Endothelial cell of umbilical vein (primary cell): ENCODE measurements at regions not wholly inside any gene's neighbourhood (a gene's known extent, or its start where the extent isn't known, plus 50 kb on each side); places are given as distances from the start of the nearest gene placed in this dataset.

ENCODE experiments used
- BruUV-seq: library from RNA; stranded (reverse); fragments of 400-500 nt; replicated peaks from 2 replicates; lab custom pipeline; 2021; lab: Mats Ljungman, UMichigan
- CTCF ChIA-PET: fragments of 300-600, 350-600 bp; sonication (Branson Sonifier 250); formaldehyde crosslinking; loops from one replicate; lab custom pipeline; 2021; ENCODE audit warnings: antibody characterized with exemption, inconsistent platforms; lab: Charles Lee
- POLR2A ChIA-PET: fragments of 300-600, 350-600 bp; sonication (Branson Sonifier 250); formaldehyde crosslinking; loops from one replicate; lab custom pipeline; 2021; ENCODE audit warnings: antibody characterized with exemption, inconsistent platforms; lab: Charles Lee
- DNase-seq: peaks from one replicate; pipeline ENCODE4 v3.0.0-alpha.2; 2011; ENCODE audit warnings: low read depth, low spot score
- FAIRE-seq: peaks from 2 replicates; lab custom pipeline; 2011; peaks lifted over from hg19 to GRCh38; lab: Jason Lieb, UNC
- H2AFZ ChIP-seq: 2 replicates; pipeline ENCODE4 v1.6.0; 2012; ENCODE audit warnings: low read depth, low read length, control low read depth, inconsistent platforms
- H3K27ac ChIP-seq: 2 replicates; pipeline ENCODE4 v1.5.1; 2011; ENCODE audit warnings: low read depth, mild to moderate bottlenecking, control low read depth, low read length, moderate library complexity; ENCODE audit not compliant: insufficient read depth
- H3K27me3 ChIP-seq, 2 experiments: 2 replicates each; pipeline versions ENCODE4 v1.6.0 to v1.6.1; 2011; ENCODE audit warnings: low read length in 2 of 2, mixed read lengths in 1 of 2; ENCODE audit not compliant: control insufficient read depth in 2 of 2, insufficient read depth in 2 of 2
- H3K36me3 ChIP-seq, 2 experiments: 2 replicates in 1 of 2; 3 replicates in 1 of 2; pipeline ENCODE4 v1.5.1; 2011; ENCODE audit warnings: low read length in 2 of 2, mild to moderate bottlenecking in 1 of 2, moderate library complexity in 1 of 2; ENCODE audit not compliant: control insufficient read depth in 2 of 2, insufficient read depth in 2 of 2; ENCODE audit errors: extremely low read depth in 1 of 2
- H3K4me1 ChIP-seq: 3 replicates; pipeline ENCODE4 v1.5.1; 2011; ENCODE audit warnings: mild to moderate bottlenecking, low read length; ENCODE audit not compliant: control insufficient read depth, insufficient read depth; ENCODE audit errors: extremely low read depth
- H3K4me2 ChIP-seq: 2 replicates; pipeline ENCODE4 v1.6.1; 2011; ENCODE audit warnings: low read length, control low read depth, mixed read lengths; ENCODE audit not compliant: insufficient read depth
- H3K4me3 ChIP-seq, 3 experiments: fragments of 200-600 bp in 1 of 3; sonication (generic), shearing (Covaris generic) in 1 of 3; replicated peaks in 1 of 3; 2 replicates each; pipeline ENCODE4 v1.5.1; 2011 to 2016; ENCODE audit warnings: control low read depth in 3 of 3, low read length in 3 of 3, mild to moderate bottlenecking in 2 of 3, inconsistent platforms in 1 of 3, low read depth in 1 of 3, moderate library complexity in 1 of 3; ENCODE audit not compliant: insufficient read depth in 1 of 3
- H3K79me2 ChIP-seq: 2 replicates; pipeline ENCODE4 v1.6.0; 2012; ENCODE audit warnings: low read length, inconsistent platforms; ENCODE audit not compliant: control insufficient read depth, insufficient read depth
- H3K9ac ChIP-seq: replicated peaks from 2 replicates; pipeline ENCODE3; 2011; ENCODE audit warnings: low read length, control low read depth; ENCODE audit not compliant: insufficient read depth; ENCODE audit errors: extremely low read depth
- H3K9me1 ChIP-seq: replicated peaks from 3 replicates; pipeline ENCODE4 v1.6.0; 2011; ENCODE audit warnings: mild to moderate bottlenecking, low read length; ENCODE audit not compliant: control insufficient read depth, insufficient read depth; ENCODE audit errors: extremely low read depth
- H3K9me3 ChIP-seq: replicated peaks from 2 replicates; pipeline ENCODE4 v1.5.1; 2012; ENCODE audit warnings: low read length, inconsistent platforms; ENCODE audit not compliant: control insufficient read depth, insufficient read depth
- H4K20me1 ChIP-seq: replicated peaks from 2 replicates; pipeline ENCODE3; 2011; ENCODE audit warnings: mild to moderate bottlenecking, low read length; ENCODE audit not compliant: control insufficient read depth, insufficient read depth; ENCODE audit errors: extremely low read depth
- CTCF ChIP-seq, 2 donors: IDR thresholded peaks; 1 replicate in 1 of 2; 2 replicates in 1 of 2; pipeline ENCODE4 v1.5.1; 2011; ENCODE audit warnings: low read length in 2 of 2, mild to moderate bottlenecking in 2 of 2, moderate library complexity in 2 of 2, control low read depth in 1 of 2, inconsistent platforms in 1 of 2, low read depth in 1 of 2; ENCODE audit not compliant: insufficient read depth in 1 of 2; ENCODE audit errors: extremely low read depth in 1 of 2
- EZH2 ChIP-seq: IDR thresholded peaks from 2 replicates; pipeline ENCODE4 v1.6.1; 2012; ENCODE audit warnings: borderline replicate concordance, low read depth, mild to moderate bottlenecking, moderate library complexity, low read length, inconsistent platforms; ENCODE audit not compliant: severe bottlenecking
- FOS ChIP-seq: IDR thresholded peaks from 2 replicates; pipeline ENCODE4 v1.6.1; 2011; ENCODE audit warnings: mild to moderate bottlenecking, low read length, moderate library complexity, borderline replicate concordance; ENCODE audit not compliant: insufficient read depth
- GATA2 ChIP-seq: IDR thresholded peaks from 2 replicates; pipeline ENCODE4 v1.7.0; 2011; ENCODE audit warnings: low read depth, mild to moderate bottlenecking, moderate library complexity, mixed read lengths, low read length; ENCODE audit not compliant: insufficient read length, insufficient read depth
- JUN ChIP-seq: IDR thresholded peaks from 2 replicates; pipeline ENCODE4 v1.6.1; 2011; ENCODE audit warnings: borderline replicate concordance, low read depth; ENCODE audit not compliant: insufficient read length, insufficient read depth
- MAX ChIP-seq: IDR thresholded peaks from 2 replicates; pipeline ENCODE4 v1.6.1; 2011; ENCODE audit not compliant: insufficient read depth, insufficient read length
- MYC ChIP-seq: IDR thresholded peaks from one replicate; pipeline ENCODE4 v1.6.1; 2011; ENCODE audit warnings: mild to moderate bottlenecking, low read depth, low read length
- POLR2A ChIP-seq: IDR thresholded peaks from 2 replicates; pipeline ENCODE4 v1.6.1; 2012; ENCODE audit warnings: low read depth, mild to moderate bottlenecking, control low read depth, low read length
- POLR2AphosphoS5 ChIP-seq: IDR thresholded peaks from 2 replicates; pipeline ENCODE4 v1.6.1; 2012; ENCODE audit warnings: low read depth, mild to moderate bottlenecking, control low read depth, low read length, moderate library complexity; ENCODE audit not compliant: insufficient read depth
- dilution Hi-C: fragments of 300-500 bp; cut with MboI; formaldehyde crosslinking; loops from one replicate; pipeline ENCODE4 v1.15.0; 2019; ENCODE audit warnings: low sequenced_read_pairs; ENCODE audit not compliant: extremely low pct_ligation_motif_present
- intact Hi-C: fragments of 100-400 bp; cut with micrococcal nuclease; formaldehyde crosslinking; loops from one replicate; pipeline ENCODE4 v1.10.0; 2022

- Histone ChIP-seq H3K36me3 (no peaks in the 10 kb centered on the region), H2AFZ (no peak overlapping the region), H3K4me2 (no peak overlapping the region), H3K9ac (no peak overlapping the region), H3K27me3 (no peaks in the 10 kb centered on the region), H3K4me3 (no peak overlapping the region), H3K27ac (no peak overlapping the region), H3K9me1 (no peaks in the 10 kb centered on the region), H3K9me3 (no peaks in the 10 kb centered on the region), H3K79me2 (no peaks in the 10 kb centered on the region), H4K20me1 (no peaks in the 10 kb centered on the region), H3K4me1 (peaks cover 5% of the 10 kb centered on the region)
- ChIA-PET CTCF (interaction anchor here (1.0 to 1.3 kb wide), 2 partner anchors 12 to 71 kb away, joined by 3 read pairs; no protein-coding TSS in a partner anchor), POLR2A (no interaction called here)
- no peak for DNase-seq
- no TSS peak for BruUV-seq
- TF ChIP-seq MAX, result no peak
- no peak for TF ChIP-seq POLR2AphosphoS5
- no peak for TF ChIP-seq MYC
- TF ChIP-seq EZH2, result no peak
- no peak for TF ChIP-seq CTCF (IDR thresholded peaks at IDR 0.05; ENCODE audit: extremely low read depth in 1 of 2, insufficient read depth in 1 of 2, low read depth in 1 of 2, low read length in 2 of 2)
- no peak for TF ChIP-seq FOS
- no peak for TF ChIP-seq GATA2
- TF ChIP-seq JUN, result no peak
- TF ChIP-seq POLR2A, result no peak
- dilution Hi-C loops (no loop called here), intact Hi-C loops (loop anchor here (2.0 kb wide), 1 partner anchor 38 kb away; no protein-coding TSS in a partner anchor)
- FAIRE-seq, result no peak
These were observed 197.2 kb downstream of the BRD1 start for GRCh38 chr22:49630448-49630946.
